K562 (cell line): ENCODE measurements at regions not wholly inside any gene's neighbourhood (a gene's known extent, or its start where the extent isn't known, plus 50 kb on each side); places are given as distances from the start of the nearest gene placed in this dataset.

Source experiments
- ATAC-seq: fragments of 200-7000 bp; cut with Tn5 transposase; 3 replicates; pipeline ENCODE4 v1.9.1; 2020; ENCODE audit warnings: moderate library complexity
- BruUV-seq: library from RNA; stranded (reverse); fragments of 400-500 nt; replicated peaks from 2 replicates; lab custom pipeline; 2021; lab: Mats Ljungman, UMichigan
- CTCF ChIA-PET: fragments of 300-600 bp; formaldehyde crosslinking; extraction: SDS; loops from one replicate; lab custom pipeline; 2021; ENCODE audit warnings: low intra/inter-chr PET ratio; lab: Yijun Ruan, JAX
- POLR2A ChIA-PET: fragments of 300-600, 350-650 bp; sonication (Branson Sonifier 250); formaldehyde crosslinking; extraction: SDS; loops from one replicate; lab custom pipeline; 2021; ENCODE audit warnings: antibody characterized with exemption, inconsistent platforms; lab: Yijun Ruan, JAX
- DNase-seq, 4 experiments: peaks; one replicate each; pipeline versions ENCODE4 v3.0.0 to v3.0.0-alpha.2; 2011 to 2018; ENCODE audit warnings: low spot score in 3 of 4, mixed read lengths in 3 of 4; ENCODE audit errors: extremely low read depth in 1 of 4
- FAIRE-seq: peaks from 2 replicates; lab custom pipeline; 2011; peaks lifted over from hg19 to GRCh38; lab: Jason Lieb, UNC
- H2AFZ ChIP-seq: 2 replicates; pipeline ENCODE4 v1.6.0; 2011; ENCODE audit warnings: low read depth, low read length, control low read depth, inconsistent platforms
- H3K27ac ChIP-seq: fragments of 200-600 bp; 3 replicates; pipeline ENCODE4 v1.8.0; 2011; ENCODE audit warnings: low read depth, mild to moderate bottlenecking, control low read depth, inconsistent platforms, low read length, moderate library complexity, mixed read lengths; ENCODE audit errors: extremely low read depth
- H3K27me3 ChIP-seq, 2 experiments: fragments of 300-600 bp in 1 of 2; 2 replicates in 1 of 2; 3 replicates in 1 of 2; pipeline versions ENCODE4 v1.6.0 to v1.8.0; 2011; ENCODE audit warnings: inconsistent platforms in 2 of 2, low read length in 2 of 2, mild to moderate bottlenecking in 1 of 2, mixed read lengths in 1 of 2, moderate library complexity in 1 of 2; ENCODE audit not compliant: control insufficient read depth in 2 of 2, insufficient read depth in 2 of 2
- H3K36me3 ChIP-seq: fragments of 300-600 bp; 3 replicates; pipeline ENCODE4 v1.8.0; 2011; ENCODE audit warnings: mild to moderate bottlenecking, low read length, inconsistent platforms; ENCODE audit not compliant: control insufficient read depth, insufficient read depth
- H3K4me1 ChIP-seq, 2 experiments: fragments of 200-600 bp in 1 of 2; replicated peaks in 1 of 2; 2 replicates in 1 of 2; 3 replicates in 1 of 2; pipeline versions ENCODE4 v1.5.1 to v1.8.0; 2011; ENCODE audit warnings: inconsistent platforms in 2 of 2, low read length in 2 of 2, mild to moderate bottlenecking in 1 of 2, mixed read lengths in 1 of 2, moderate library complexity in 1 of 2; ENCODE audit not compliant: control insufficient read depth in 2 of 2, insufficient read depth in 2 of 2
- H3K4me2 ChIP-seq: 2 replicates; pipeline ENCODE4 v1.6.1; 2011; ENCODE audit warnings: low read length, control low read depth, inconsistent platforms, mixed read lengths; ENCODE audit not compliant: insufficient read depth
- H3K4me3 ChIP-seq: fragments of 200-600 bp; sonication (generic), shearing (Covaris generic); 2 replicates; pipeline ENCODE4 v1.5.1; 2016; ENCODE audit warnings: control low read depth, inconsistent platforms
- H3K79me2 ChIP-seq: fragments of 200-600 bp; 3 replicates; pipeline ENCODE4 v1.8.0; 2011; ENCODE audit warnings: low read length, inconsistent platforms; ENCODE audit not compliant: control insufficient read depth, insufficient read depth
- H3K9ac ChIP-seq, 2 experiments: 2 replicates each; pipeline versions ENCODE4 v1.6.0 to v1.6.1; 2011; ENCODE audit warnings: low read depth in 2 of 2, low read length in 2 of 2, control low read depth in 1 of 2, inconsistent platforms in 1 of 2, mild to moderate bottlenecking in 1 of 2, mixed read lengths in 1 of 2; ENCODE audit not compliant: insufficient read depth in 1 of 2
- H3K9me1 ChIP-seq: one replicate; pipeline ENCODE4 v1.6.0; 2011; ENCODE audit warnings: inconsistent platforms, mild to moderate bottlenecking, low read length, moderate library complexity; ENCODE audit not compliant: control insufficient read depth, insufficient read depth
- H3K9me3 ChIP-seq: replicated peaks from 2 replicates; pipeline ENCODE4 v1.5.1; 2011; ENCODE audit warnings: low read depth, low read length, inconsistent platforms; ENCODE audit not compliant: control insufficient read depth, insufficient read depth
- H4K20me1 ChIP-seq: replicated peaks from 2 replicates; pipeline ENCODE4 v1.6.1; 2011; ENCODE audit warnings: low read length, inconsistent platforms, mixed read lengths; ENCODE audit not compliant: control insufficient read depth, insufficient read depth
- TRIM25 ChIP-seq: fragments of 450-650 bp; IDR thresholded peaks from 2 replicates; pipeline ENCODE4 v1.7.0; 2016; ENCODE audit warnings: borderline replicate concordance
- ZNF764 ChIP-seq: fragments of 250-450 bp; sonication (Bioruptor Pico); IDR thresholded peaks from 2 replicates; pipeline ENCODE4 v1.4.0; 2020; ENCODE audit warnings: low read depth, mild to moderate bottlenecking, moderate library complexity
- WGBS: fragments of 100-300 bp; shearing (Covaris generic); methylation state at CpG from one replicate; pipeline ENCODE4 v1.1.6; 2016; ENCODE audit warnings: low coverage, mixed read lengths; ENCODE audit not compliant: insufficient coverage; ENCODE audit errors: missing lambda C conversion rate; 5-methylcytosine and 5-hydroxymethylcytosine counted together
- in situ Hi-C: fragments of 300-500 bp; cut with MboI; formaldehyde crosslinking; loops from 4 replicates; pipeline ENCODE4 v1.15.0; 2018; ENCODE audit warnings: inconsistent platforms, mixed read lengths
- intact Hi-C: fragments of 100-400 bp; cut with micrococcal nuclease; formaldehyde crosslinking; loops from 2 replicates; pipeline ENCODE4 v1.14.2; 2022
- TF ChIP-seq, protein P1 (sequence below), 2 experiments: fragments of 450-650 bp; IDR thresholded peaks; 2 replicates each; pipeline ENCODE4 v1.6.1; 2016

DNA sequence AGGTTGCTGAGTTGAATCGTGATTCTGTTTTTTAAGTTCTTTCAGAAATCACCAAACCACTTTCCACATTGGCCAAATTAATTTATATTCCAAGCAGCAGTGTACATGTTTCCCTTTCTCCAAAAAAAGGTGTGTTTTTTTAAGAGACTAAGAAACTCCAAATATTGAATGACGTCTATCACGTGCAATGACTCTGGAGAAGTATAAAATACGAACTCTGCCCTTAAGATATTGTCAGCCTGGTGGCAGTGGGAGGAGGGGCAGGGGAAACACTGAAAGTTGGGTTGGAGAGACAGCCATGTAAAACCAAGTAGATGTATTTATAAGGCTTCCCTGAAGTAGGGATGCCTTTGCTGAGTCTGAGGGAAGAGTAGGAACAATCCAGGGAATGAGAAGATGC lies 50.1 kb upstream of the DHRS4 start:
- H3K27ac ChIP-seq, result no peak overlapping the region
- H3K9me1 ChIP-seq, result no peaks in the 10 kb centered on the region
- BruUV-seq, result no TSS peak
- TF ChIP-seq, protein P1, sequence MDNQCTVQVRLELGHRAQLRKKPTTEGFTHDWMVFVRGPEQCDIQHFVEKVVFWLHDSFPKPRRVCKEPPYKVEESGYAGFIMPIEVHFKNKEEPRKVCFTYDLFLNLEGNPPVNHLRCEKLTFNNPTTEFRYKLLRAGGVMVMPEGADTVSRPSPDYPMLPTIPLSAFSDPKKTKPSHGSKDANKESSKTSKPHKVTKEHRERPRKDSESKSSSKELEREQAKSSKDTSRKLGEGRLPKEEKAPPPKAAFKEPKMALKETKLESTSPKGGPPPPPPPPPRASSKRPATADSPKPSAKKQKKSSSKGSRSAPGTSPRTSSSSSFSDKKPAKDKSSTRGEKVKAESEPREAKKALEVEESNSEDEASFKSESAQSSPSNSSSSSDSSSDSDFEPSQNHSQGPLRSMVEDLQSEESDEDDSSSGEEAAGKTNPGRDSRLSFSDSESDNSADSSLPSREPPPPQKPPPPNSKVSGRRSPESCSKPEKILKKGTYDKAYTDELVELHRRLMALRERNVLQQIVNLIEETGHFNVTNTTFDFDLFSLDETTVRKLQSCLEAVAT (IDR thresholded peaks at IDR 0.05), result no peak
- no peak for TF ChIP-seq ZNF764 (CRISPR knock-in tag)
- no peak for TF ChIP-seq TRIM25
- H3K36me3 ChIP-seq, result no peaks in the 10 kb centered on the region
- no peak for FAIRE-seq
- WGBS, result 0% methylated on average over 4 of the region's 4 CpGs
- DNase-seq, result no peak
- no peak overlapping the region for H2AFZ ChIP-seq
- no peaks in the 10 kb centered on the region for H3K9me3 ChIP-seq
- ChIA-PET POLR2A (interaction anchor here (0.7 to 0.9 kb wide), 2 partner anchors 190 to 204 kb away, joined by 3 read pairs; partner anchors contain the start of gene PCK2), CTCF (no interaction called here)
- no peak overlapping the region for H3K4me3 ChIP-seq
- no peak for ATAC-seq
- no peaks in the 10 kb centered on the region for H3K4me1 ChIP-seq
- H3K27me3 ChIP-seq, result peaks cover 0 to 6% of the 10 kb centered on the region in 2 experiments; a peak in 1 of 5 replicates
- H4K20me1 ChIP-seq, result no peaks in the 10 kb centered on the region
- intact Hi-C loops (no loop called here), in situ Hi-C loops (no loop called here)
- H3K4me2 ChIP-seq, result no peak overlapping the region
- H3K79me2 ChIP-seq, result no peaks in the 10 kb centered on the region
- H3K9ac ChIP-seq, result no peak overlapping the region
